H1 (cell line): ENCODE measurements at regions not wholly inside any gene's neighbourhood (a gene's known extent, or its start where the extent isn't known, plus 50 kb on each side); places are given as distances from the start of the nearest gene placed in this dataset.
"Not testable (repeated sequence)": the region's sequence is repeated elsewhere in the genome, so short reads cannot be mapped to it uniquely, and the experiment has no call there.

Source experiments
- CTCF ChIA-PET: fragments of 300-600 bp; sonication (Branson Sonifier 250); formaldehyde crosslinking; loops from one replicate; lab custom pipeline; 2021; ENCODE audit not compliant: partially characterized antibody; lab: Charles Lee
- POLR2A ChIA-PET: fragments of 300-600 bp; sonication (Branson Sonifier 250); formaldehyde crosslinking; loops from one replicate; lab custom pipeline; 2021; ENCODE audit warnings: inconsistent platforms; ENCODE audit not compliant: partially characterized antibody; lab: Charles Lee
- DNase-seq, 2 experiments: peaks; one replicate each; pipeline versions ENCODE4 v3.0.0 to v3.0.0-alpha.2; 2010 to 2022; ENCODE audit warnings: low spot score in 2 of 2, low read depth in 1 of 2, mixed read lengths in 1 of 2
- FAIRE-seq: peaks from 2 replicates; lab custom pipeline; 2011; peaks lifted over from hg19 to GRCh38; lab: Jason Lieb, UNC
- H2AFZ ChIP-seq: 2 replicates; pipeline ENCODE4 v1.8.1; 2012; ENCODE audit warnings: low read length, inconsistent platforms
- H2AK5ac ChIP-seq: 2 replicates; pipeline ENCODE4 v1.6.1; 2013; ENCODE audit warnings: low read depth, low read length
- H2BK120ac ChIP-seq: replicated peaks from 2 replicates; pipeline ENCODE3; 2013; ENCODE audit warnings: low read depth, low read length, inconsistent platforms
- H2BK12ac ChIP-seq: 2 replicates; pipeline ENCODE4 v1.6.1; 2013; ENCODE audit warnings: low read depth, low read length
- H2BK15ac ChIP-seq: 2 replicates; pipeline ENCODE4 v1.6.1; 2013; ENCODE audit warnings: low read length
- H2BK20ac ChIP-seq: 2 replicates; pipeline ENCODE4 v1.6.1; 2013; ENCODE audit warnings: low read length
- H2BK5ac ChIP-seq: 2 replicates; pipeline ENCODE4 v1.6.1; 2013; ENCODE audit warnings: low read depth, low read length
- H3K14ac ChIP-seq: 2 replicates; pipeline ENCODE4 v1.6.1; 2013; ENCODE audit warnings: inconsistent platforms; ENCODE audit not compliant: insufficient read length
- H3K18ac ChIP-seq: 2 replicates; pipeline ENCODE4 v1.6.1; 2013; ENCODE audit warnings: low read length; ENCODE audit errors: extremely low read depth
- H3K23ac ChIP-seq: 2 replicates; pipeline ENCODE4 v1.6.1; 2013; ENCODE audit warnings: inconsistent platforms; ENCODE audit not compliant: insufficient read length
- H3K23me2 ChIP-seq: 2 replicates; pipeline ENCODE4 v1.6.1; 2013; ENCODE audit warnings: low read depth, low read length
- H3K27ac ChIP-seq: 2 replicates; pipeline ENCODE4 v1.6.1; 2011; ENCODE audit warnings: low read depth, low read length, inconsistent platforms
- H3K27me3 ChIP-seq, 4 experiments: replicated peaks in 1 of 4; 1 replicate in 1 of 4; 2 replicates in 3 of 4; pipeline versions ENCODE4 v1.6.1 to v1.8.1; 2011 to 2013; ENCODE audit warnings: low read length in 3 of 4, mild to moderate bottlenecking in 3 of 4, inconsistent platforms in 2 of 4, mixed read lengths in 2 of 4, moderate library complexity in 1 of 4; ENCODE audit not compliant: control insufficient read depth in 3 of 4, insufficient read depth in 3 of 4; ENCODE audit errors: extremely low read depth in 1 of 4
- H3K36me3 ChIP-seq, 4 experiments: 2 replicates each; pipeline versions ENCODE4 v1.6.1 to v1.8.1; 2011 to 2013; ENCODE audit warnings: mild to moderate bottlenecking in 4 of 4, low read length in 3 of 4, moderate library complexity in 2 of 4, control low read depth in 1 of 4, inconsistent platforms in 1 of 4; ENCODE audit not compliant: insufficient read depth in 4 of 4, control insufficient read depth in 2 of 4
- H3K4ac ChIP-seq: replicated peaks from 2 replicates; pipeline ENCODE3; 2013; ENCODE audit warnings: low read length, low read depth, mixed read lengths, inconsistent platforms; ENCODE audit not compliant: insufficient read length
- H3K4me1 ChIP-seq, 4 experiments: replicated peaks in 1 of 4; 1 replicate in 1 of 4; 2 replicates in 3 of 4; pipeline versions ENCODE4 v1.6.1 to v1.8.1; 2011 to 2013; ENCODE audit warnings: low read length in 3 of 4, inconsistent platforms in 2 of 4, mixed read lengths in 1 of 4; ENCODE audit not compliant: insufficient read depth in 4 of 4, control insufficient read depth in 3 of 4
- H3K4me2 ChIP-seq, 2 experiments: 2 replicates each; pipeline versions ENCODE4 v1.6.1 to v1.8.1; 2011 to 2013; ENCODE audit warnings: low read depth in 2 of 2, low read length in 2 of 2, control low read depth in 1 of 2, inconsistent platforms in 1 of 2, mild to moderate bottlenecking in 1 of 2; ENCODE audit not compliant: insufficient read depth in 1 of 2
- H3K4me3 ChIP-seq, 4 experiments: fragments of 200-600, 300-600 bp in 1 of 4; sonication (generic), shearing (Covaris generic), sonication (Bioruptor Twin) in 1 of 4; 2 replicates each; pipeline versions ENCODE4 v1.5.1 to v1.8.1; 2011 to 2016; ENCODE audit warnings: low read length in 4 of 4, low read depth in 3 of 4, control low read depth in 2 of 4, inconsistent platforms in 2 of 4, mild to moderate bottlenecking in 2 of 4, mixed read lengths in 1 of 4, moderate library complexity in 1 of 4; ENCODE audit not compliant: insufficient read depth in 2 of 4; ENCODE audit errors: extremely low read depth in 1 of 4
- H3K56ac ChIP-seq: replicated peaks from 2 replicates; pipeline ENCODE3; 2013; ENCODE audit warnings: low read depth, mild to moderate bottlenecking, mixed read lengths, low read length, inconsistent platforms; ENCODE audit not compliant: insufficient read length
- H3K79me1 ChIP-seq: 2 replicates; pipeline ENCODE4 v1.6.1; 2013; ENCODE audit warnings: low read depth, low read length, control low read depth
- H3K79me2 ChIP-seq, 2 experiments: 2 replicates each; pipeline versions ENCODE4 v1.6.1 to v1.8.1; 2012 to 2013; ENCODE audit warnings: low read length in 2 of 2, mild to moderate bottlenecking in 2 of 2, inconsistent platforms in 1 of 2; ENCODE audit not compliant: insufficient read depth in 2 of 2, control insufficient read depth in 1 of 2
- H3K9ac ChIP-seq, 4 experiments: replicated peaks in 1 of 4; 1 replicate in 1 of 4; 2 replicates in 3 of 4; pipeline versions ENCODE4 v1.6.1 to v1.8.1; 2011 to 2013; ENCODE audit warnings: low read depth in 3 of 4, low read length in 3 of 4, control low read depth in 2 of 4, mild to moderate bottlenecking in 2 of 4, moderate library complexity in 2 of 4, inconsistent platforms in 1 of 4; ENCODE audit errors: extremely low read depth in 1 of 4
- H3K9me3 ChIP-seq, 2 experiments: 2 replicates each; pipeline versions ENCODE4 v1.6.1 to v1.8.1; 2012 to 2013; ENCODE audit warnings: mild to moderate bottlenecking in 2 of 2, moderate library complexity in 2 of 2, control low read depth in 1 of 2, inconsistent platforms in 1 of 2, low read depth in 1 of 2, low read length in 1 of 2, mixed read lengths in 1 of 2; ENCODE audit not compliant: insufficient read depth in 2 of 2
- H4K20me1 ChIP-seq, 2 experiments: replicated peaks in 1 of 2; 2 replicates each; pipeline versions ENCODE3 to v1.8.1; 2011 to 2013; ENCODE audit warnings: inconsistent platforms in 2 of 2, low read length in 2 of 2, mild to moderate bottlenecking in 1 of 2; ENCODE audit not compliant: insufficient read depth in 2 of 2, control insufficient read depth in 1 of 2
- H4K5ac ChIP-seq: 2 replicates; pipeline ENCODE4 v1.6.1; 2013; ENCODE audit warnings: low read length, low read depth, mixed read lengths, inconsistent platforms; ENCODE audit not compliant: insufficient read length
- H4K8ac ChIP-seq: 2 replicates; pipeline ENCODE4 v1.8.0; 2013; ENCODE audit warnings: mild to moderate bottlenecking, moderate library complexity, low read length, inconsistent platforms; ENCODE audit not compliant: insufficient read depth; ENCODE audit errors: extremely low read depth
- H4K91ac ChIP-seq: replicated peaks from 2 replicates; pipeline ENCODE3; 2013; ENCODE audit warnings: low read length, mixed read lengths, inconsistent platforms; ENCODE audit not compliant: insufficient read length
- WGBS, 2 experiments: shearing (Covaris generic) in 1 of 2; methylation state at CpG; one replicate each; pipeline versions ENCODE4 v1.1.6 to v1.1.7; 2013 to 2015; ENCODE audit warnings: low lambda C conversion rate in 2 of 2, mixed read lengths in 2 of 2, inconsistent platforms in 1 of 2, low coverage in 1 of 2, missing lambda C conversion rate in 1 of 2; ENCODE audit not compliant: insufficient replicate concordance in 2 of 2, insufficient coverage in 1 of 2, insufficient read length in 1 of 2; ENCODE audit errors: extremely low coverage in 1 of 2, missing lambda C conversion rate in 1 of 2; 5-methylcytosine and 5-hydroxymethylcytosine counted together

DNA sequence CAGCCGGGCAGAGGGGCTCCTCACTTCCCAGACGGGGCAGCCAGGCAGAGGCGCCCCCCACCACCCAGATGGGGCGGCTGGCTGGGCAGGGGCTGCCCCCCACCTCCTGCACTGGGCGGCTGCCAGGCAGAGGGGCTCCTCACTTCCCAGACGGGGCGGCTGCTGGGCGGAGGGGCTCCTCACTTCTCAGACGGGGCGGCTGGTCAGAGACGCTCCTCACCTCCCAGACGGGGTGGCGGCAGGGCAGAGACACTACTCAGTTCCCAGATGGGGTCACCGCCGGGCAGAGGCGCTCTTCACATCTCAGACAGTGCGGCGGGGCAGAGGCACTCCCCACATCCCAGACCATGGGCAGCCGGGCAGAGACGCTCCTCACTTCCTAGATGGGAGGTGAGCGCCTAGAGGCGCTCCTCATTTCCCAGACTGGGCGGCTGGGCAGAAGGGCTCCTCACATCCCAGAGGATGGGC lies 142.3 kb upstream of the FHIT start:
- DNase-seq, CTCF ChIA-PET, H3K27me3 ChIP-seq, H3K23me2 ChIP-seq, H2AK5ac ChIP-seq, H3K23ac ChIP-seq, H2BK12ac ChIP-seq, H2BK15ac ChIP-seq, H4K20me1 ChIP-seq, H3K79me2 ChIP-seq, H3K56ac ChIP-seq, H3K18ac ChIP-seq, H3K36me3 ChIP-seq, H3K4me2 ChIP-seq, H4K5ac ChIP-seq, H2AFZ ChIP-seq, H4K91ac ChIP-seq, H2BK20ac ChIP-seq, H3K27ac ChIP-seq, POLR2A ChIA-PET, H3K9ac ChIP-seq, H3K4me1 ChIP-seq, H4K8ac ChIP-seq, H2BK5ac ChIP-seq, H3K4ac ChIP-seq, H3K79me1 ChIP-seq, H3K14ac ChIP-seq, H3K4me3 ChIP-seq, H2BK120ac ChIP-seq, FAIRE-seq: not testable (repeated sequence)
- 92% methylated on average over 10 of the region's 23 CpGs; no CpG with 5 or more reads in 1 of the 2 experiments for WGBS, 2 experiments
- H3K9me3 ChIP-seq: peaks cover 13 to 25% of the 10 kb centered on the region in 2 experiments; a peak in 3 of 4 replicates
